ENCODE measurements at regions not wholly inside any gene's neighbourhood (a gene's known extent, or its start where the extent isn't known, plus 50 kb on each side); places are given as distances from the start of the nearest gene placed in this dataset.

DNA sequence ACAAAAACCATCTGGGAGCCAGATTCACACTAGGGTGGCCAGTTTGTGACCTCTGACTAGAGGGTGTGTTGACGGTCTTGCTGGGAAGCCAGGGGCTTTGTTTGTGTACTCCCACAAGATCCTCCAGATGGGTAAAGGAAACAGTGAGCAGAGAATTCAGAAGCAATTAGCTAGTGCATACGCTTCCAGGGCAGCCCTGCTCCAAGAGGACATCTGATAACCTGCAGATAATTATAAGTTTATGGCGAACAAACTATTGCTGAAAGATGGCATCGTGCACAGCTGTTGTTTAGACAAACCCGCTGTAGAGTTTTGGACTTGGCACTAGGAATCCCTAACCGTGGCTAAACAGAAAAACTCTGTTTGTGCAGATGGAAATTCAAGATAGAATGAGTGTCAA lies 326.4 kb downstream of the TGFB2 start:
- H3K4me3 Mint-ChIP-seq, result no peak overlapping the region
- no peaks in the 10 kb centered on the region for H3K36me3 Mint-ChIP-seq
- H3K9me3 Mint-ChIP-seq (ENCODE audit: low read depth), result peaks cover 4% of the 10 kb centered on the region
- no peaks in the 10 kb centered on the region for H3K27me3 Mint-ChIP-seq
- CTCF ChIA-PET, result no interaction called here
- H3K4me1 Mint-ChIP-seq, result no peaks in the 10 kb centered on the region
- DNase-seq (no peak), ATAC-seq (no peak)
- no peak overlapping the region for H3K27ac Mint-ChIP-seq

GRCh38 chr1:218673170-218673569 lies 328.0 kb downstream of the TGFB2 start:
- no peaks in the 10 kb centered on the region for H3K36me3 Mint-ChIP-seq
- H3K9me3 Mint-ChIP-seq (ENCODE audit: low read depth), result peaks cover 4% of the 10 kb centered on the region
- DNase-seq (no peak), ATAC-seq (no peak)
- CTCF ChIA-PET, result no interaction called here
- no peaks in the 10 kb centered on the region for H3K4me1 Mint-ChIP-seq
- H3K27ac Mint-ChIP-seq, result no peak overlapping the region
- H3K27me3 Mint-ChIP-seq, result no peaks in the 10 kb centered on the region
- H3K4me3 Mint-ChIP-seq, result no peak overlapping the region

- H3K36me3 Mint-ChIP-seq, result no peaks in the 10 kb centered on the region
- CTCF ChIA-PET, result no interaction called here
- ATAC-seq (no peak), DNase-seq (no peak)
- H3K27ac Mint-ChIP-seq, result no peak overlapping the region
- no peaks in the 10 kb centered on the region for H3K27me3 Mint-ChIP-seq
- H3K4me1 Mint-ChIP-seq, result no peaks in the 10 kb centered on the region
- no peak overlapping the region for H3K4me3 Mint-ChIP-seq
- peaks cover 4% of the 10 kb centered on the region for H3K9me3 Mint-ChIP-seq (ENCODE audit: low read depth)
Observed at GRCh38 chr1:218674280-218674773, 329.2 kb downstream of the TGFB2 start.

DNA sequence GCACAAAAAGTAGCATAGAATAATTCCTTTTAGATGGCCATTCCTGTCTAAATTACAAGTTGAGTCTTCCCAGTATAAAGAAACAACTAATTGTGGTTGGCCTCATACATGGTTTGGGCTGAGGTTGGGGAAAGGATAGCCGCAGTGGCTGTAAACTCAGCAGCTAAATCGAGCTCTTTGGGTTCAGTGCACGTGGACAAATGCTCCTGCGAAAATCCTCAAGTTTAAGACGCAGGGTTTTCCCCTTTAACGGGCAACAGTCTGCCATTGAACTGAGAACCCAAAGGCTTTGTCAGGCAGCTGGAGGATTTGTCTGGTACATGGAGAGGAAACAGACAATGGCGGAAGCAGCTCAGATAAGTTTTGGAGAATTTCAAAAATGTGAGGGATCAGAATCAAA lies 331.9 kb downstream of the TGFB2 start:
- ATAC-seq (no peak), DNase-seq (no peak)
- H3K4me1 Mint-ChIP-seq, result no peaks in the 10 kb centered on the region
- CTCF ChIA-PET, result no interaction called here
- no peaks in the 10 kb centered on the region for H3K27me3 Mint-ChIP-seq
- no peaks in the 10 kb centered on the region for H3K36me3 Mint-ChIP-seq
- H3K27ac Mint-ChIP-seq, result no peak overlapping the region
- no peaks in the 10 kb centered on the region for H3K9me3 Mint-ChIP-seq (ENCODE audit: low read depth)
- H3K4me3 Mint-ChIP-seq, result no peak overlapping the region

GRCh38 chr1:218679391-218679790 lies 334.3 kb downstream of the TGFB2 start:
- ATAC-seq (no peak), DNase-seq (no peak)
- Mint-ChIP-seq H3K4me3 (no peak overlapping the region), H3K27ac (no peak overlapping the region), H3K36me3 (no peaks in the 10 kb centered on the region), H3K4me1 (no peaks in the 10 kb centered on the region), H3K27me3 (no peaks in the 10 kb centered on the region), H3K9me3 (ENCODE audit: low read depth) (no peaks in the 10 kb centered on the region)
- CTCF ChIA-PET, result no interaction called here

DNA sequence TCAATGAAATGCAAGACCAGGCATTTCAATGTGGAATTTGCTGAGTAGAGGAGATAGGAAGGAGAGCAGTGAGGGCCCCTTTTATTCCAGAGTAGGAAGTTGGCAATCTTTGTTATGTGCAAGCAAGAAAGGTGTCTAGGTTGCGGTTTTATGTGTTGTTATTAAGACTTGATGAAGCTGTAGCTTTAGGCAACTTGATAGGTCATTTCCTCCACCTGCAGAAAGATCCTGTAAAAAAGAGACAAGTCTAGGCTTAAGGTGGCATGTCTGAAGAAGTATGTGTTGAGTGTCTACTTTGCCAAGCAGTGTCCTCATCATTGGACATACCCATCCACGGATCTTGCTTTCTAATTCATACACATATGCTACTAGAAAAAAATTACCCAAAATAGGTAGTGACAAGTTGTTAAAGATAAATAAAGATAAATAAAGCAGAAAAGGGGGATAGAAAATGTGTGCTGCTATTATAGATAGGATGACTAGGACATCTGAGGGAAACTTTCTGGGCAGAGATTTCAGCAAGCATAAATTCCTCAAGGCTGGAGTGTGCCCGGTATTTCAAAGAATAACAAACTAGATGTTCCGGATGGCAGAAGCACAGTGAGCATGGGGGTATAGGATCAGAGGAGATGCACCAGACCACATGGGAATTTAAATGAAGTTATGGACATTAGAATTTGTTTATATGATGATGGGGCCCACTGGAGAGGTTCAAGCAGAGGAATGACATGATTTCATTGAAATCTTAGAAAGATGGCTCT lies 335.0 kb downstream of the TGFB2 start:
- H3K4me1 Mint-ChIP-seq, result no peaks in the 10 kb centered on the region
- H3K9me3 Mint-ChIP-seq (ENCODE audit: low read depth), result no peaks in the 10 kb centered on the region
- CTCF ChIA-PET, result no interaction called here
- no peaks in the 10 kb centered on the region for H3K36me3 Mint-ChIP-seq
- no peaks in the 10 kb centered on the region for H3K27me3 Mint-ChIP-seq
- no peak overlapping the region for H3K4me3 Mint-ChIP-seq
- no peak for DNase-seq
- H3K27ac Mint-ChIP-seq, result no peak overlapping the region
- ATAC-seq, result no peak

DNA sequence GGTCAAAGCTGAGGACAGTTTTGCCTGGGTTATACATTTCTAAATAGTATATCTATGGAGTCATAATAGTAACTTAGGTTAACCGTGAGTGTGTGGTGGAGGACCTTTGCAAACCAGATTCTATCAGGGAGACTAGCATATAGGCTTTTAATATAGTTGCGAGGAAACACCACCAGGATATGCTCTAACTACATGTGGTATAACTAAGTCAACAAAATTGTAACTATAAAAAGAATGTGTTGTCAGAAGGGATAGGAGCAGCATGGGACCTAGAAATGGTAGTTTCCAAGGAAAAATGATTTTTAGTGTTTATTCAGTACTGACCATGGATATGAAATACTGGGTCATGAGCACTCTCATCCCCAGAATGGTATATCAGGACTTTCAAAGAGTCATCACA lies 338.1 kb downstream of the TGFB2 start:
- ATAC-seq (no peak), DNase-seq (no peak)
- Mint-ChIP-seq H3K4me3 (no peak overlapping the region), H3K27me3 (no peaks in the 10 kb centered on the region), H3K9me3 (ENCODE audit: low read depth) (no peaks in the 10 kb centered on the region), H3K27ac (no peak overlapping the region), H3K4me1 (no peaks in the 10 kb centered on the region), H3K36me3 (no peaks in the 10 kb centered on the region)
- CTCF ChIA-PET, result interaction anchor here (0.7 kb wide), 1 partner anchor 15 kb away, joined by 3 read pairs; no protein-coding TSS in a partner anchor

DNA sequence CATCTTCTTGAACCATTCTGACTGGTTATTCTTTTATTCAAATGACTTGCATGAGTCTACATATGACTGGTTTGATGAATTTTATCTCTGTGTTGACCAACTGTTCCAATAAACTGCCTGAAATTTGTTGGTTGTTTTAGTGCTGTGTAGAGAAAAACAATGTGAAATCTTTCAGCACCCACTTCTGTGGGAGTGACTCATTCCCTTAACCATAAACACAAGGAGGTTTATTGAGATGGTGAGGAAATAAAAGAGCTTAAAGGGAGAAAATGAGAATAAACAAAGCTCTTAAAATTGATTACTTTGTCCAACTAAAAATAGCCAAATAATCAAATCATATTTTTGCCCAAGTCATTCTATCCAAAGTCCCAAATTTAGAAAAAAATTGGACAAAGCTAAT lies 341.1 kb downstream of the TGFB2 start:
- ATAC-seq (no peak), DNase-seq (no peak)
- Mint-ChIP-seq H3K4me1 (no peaks in the 10 kb centered on the region), H3K4me3 (no peak overlapping the region), H3K36me3 (no peaks in the 10 kb centered on the region), H3K27ac (no peak overlapping the region), H3K27me3 (no peaks in the 10 kb centered on the region), H3K9me3 (ENCODE audit: low read depth) (no peaks in the 10 kb centered on the region)
- CTCF ChIA-PET, result no interaction called here

- no peak overlapping the region for H3K27ac Mint-ChIP-seq
- no peaks in the 10 kb centered on the region for H3K36me3 Mint-ChIP-seq
- ATAC-seq (no peak), DNase-seq (no peak)
- CTCF ChIA-PET, result no interaction called here
- no peaks in the 10 kb centered on the region for H3K9me3 Mint-ChIP-seq (ENCODE audit: low read depth)
- H3K4me1 Mint-ChIP-seq, result no peaks in the 10 kb centered on the region
- H3K27me3 Mint-ChIP-seq, result no peaks in the 10 kb centered on the region
- no peak overlapping the region for H3K4me3 Mint-ChIP-seq
Observed at GRCh38 chr1:218686761-218687160, 341.6 kb downstream of the TGFB2 start.

GRCh38 chr1:218692808-218693207 lies 347.7 kb downstream of the TGFB2 start:
- Mint-ChIP-seq H3K36me3 (no peaks in the 10 kb centered on the region), H3K4me3 (no peak overlapping the region), H3K4me1 (no peaks in the 10 kb centered on the region), H3K27ac (no peak overlapping the region), H3K9me3 (ENCODE audit: low read depth) (peaks cover 1% of the 10 kb centered on the region), H3K27me3 (no peaks in the 10 kb centered on the region)
- ATAC-seq, result no peak
- CTCF ChIA-PET, result no interaction called here
- no peak for DNase-seq

DNA sequence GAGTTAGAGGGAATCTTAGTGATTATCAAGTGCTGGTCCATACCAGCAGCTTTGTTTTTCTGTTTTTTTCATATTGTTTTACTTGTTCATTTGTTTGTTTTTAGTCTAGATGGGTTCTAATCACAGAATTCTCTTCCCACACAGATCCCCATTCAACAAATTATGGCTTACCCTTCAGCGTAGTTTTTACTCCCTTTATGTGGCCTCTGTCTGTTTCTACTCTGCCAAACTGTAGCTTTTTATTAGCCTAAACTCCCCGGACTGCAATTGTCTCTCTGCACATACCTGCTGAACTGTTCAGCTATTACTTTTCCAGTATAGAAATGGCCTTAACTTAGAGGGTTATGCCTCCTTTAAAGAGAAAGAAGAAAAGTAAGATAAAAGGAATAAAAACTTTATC lies 348.5 kb downstream of the TGFB2 start:
- no peak overlapping the region for H3K27ac Mint-ChIP-seq
- ATAC-seq (no peak), DNase-seq (no peak)
- peaks cover 1% of the 10 kb centered on the region for H3K9me3 Mint-ChIP-seq (ENCODE audit: low read depth)
- CTCF ChIA-PET, result no interaction called here
- no peaks in the 10 kb centered on the region for H3K27me3 Mint-ChIP-seq
- no peaks in the 10 kb centered on the region for H3K4me1 Mint-ChIP-seq
- no peak overlapping the region for H3K4me3 Mint-ChIP-seq
- no peaks in the 10 kb centered on the region for H3K36me3 Mint-ChIP-seq

- Mint-ChIP-seq H3K4me1 (no peaks in the 10 kb centered on the region), H3K4me3 (no peak overlapping the region), H3K36me3 (no peaks in the 10 kb centered on the region), H3K27ac (no peak overlapping the region), H3K9me3 (ENCODE audit: low read depth) (peaks cover 1% of the 10 kb centered on the region), H3K27me3 (no peaks in the 10 kb centered on the region)
- CTCF ChIA-PET, result no interaction called here
- DNase-seq (no peak), ATAC-seq (no peak)
Observed at GRCh38 chr1:218694085-218694484, 348.9 kb downstream of the TGFB2 start.

GRCh38 chr1:218694636-218695035 lies 349.5 kb downstream of the TGFB2 start:
- Mint-ChIP-seq H3K27me3 (no peaks in the 10 kb centered on the region), H3K4me3 (no peak overlapping the region), H3K36me3 (no peaks in the 10 kb centered on the region), H3K27ac (no peak overlapping the region), H3K4me1 (no peaks in the 10 kb centered on the region), H3K9me3 (ENCODE audit: low read depth) (peaks cover 1% of the 10 kb centered on the region)
- DNase-seq, result no peak
- ATAC-seq, result no peak
- CTCF ChIA-PET, result no interaction called here

GRCh38 chr1:218695525-218695924 lies 350.4 kb downstream of the TGFB2 start:
- ATAC-seq, result no peak
- CTCF ChIA-PET, result no interaction called here
- no peaks in the 10 kb centered on the region for H3K4me1 Mint-ChIP-seq
- H3K9me3 Mint-ChIP-seq (ENCODE audit: low read depth), result peaks cover 1% of the 10 kb centered on the region
- no peak overlapping the region for H3K4me3 Mint-ChIP-seq
- no peaks in the 10 kb centered on the region for H3K27me3 Mint-ChIP-seq
- H3K36me3 Mint-ChIP-seq, result no peaks in the 10 kb centered on the region
- no peak for DNase-seq
- H3K27ac Mint-ChIP-seq, result no peak overlapping the region

DNA sequence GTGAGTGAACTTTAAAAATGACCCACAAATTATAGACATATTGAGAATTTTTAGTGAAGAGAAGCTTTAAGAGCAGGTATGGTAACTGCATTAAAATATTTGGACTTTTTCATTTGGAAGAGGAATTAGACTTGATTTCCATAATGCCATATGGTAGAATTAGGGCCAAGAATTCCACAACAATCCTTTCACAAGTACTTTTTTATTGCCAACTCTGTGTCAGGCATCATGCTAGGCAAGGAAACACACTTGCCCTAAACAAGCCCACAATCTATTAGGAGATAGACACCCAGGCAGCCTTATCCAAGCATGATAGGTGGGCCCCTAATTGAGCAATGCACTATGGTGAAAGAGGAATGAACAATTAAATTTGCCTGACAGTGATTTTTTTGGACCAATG lies 353.0 kb downstream of the TGFB2 start:
- Mint-ChIP-seq H3K27me3 (no peaks in the 10 kb centered on the region), H3K36me3 (no peaks in the 10 kb centered on the region), H3K9me3 (ENCODE audit: low read depth) (peaks cover 1% of the 10 kb centered on the region), H3K4me1 (no peaks in the 10 kb centered on the region), H3K27ac (no peak overlapping the region), H3K4me3 (no peak overlapping the region)
- ATAC-seq, result no peak
- no peak for DNase-seq
- CTCF ChIA-PET, result interaction anchor here (0.8 kb wide), 1 partner anchor 14 kb away, joined by 3 read pairs; no protein-coding TSS in a partner anchor

Measured in activated CD8-positive, alpha-beta memory T cell treated with anti-CD3 and anti-CD28 coated beads, Interleukin-2, amount 10 ng/mL, durations not matched to agents 7 days and 5 days (primary cell).